H1 (cell line): ENCODE measurements at regions not wholly inside any gene's neighbourhood (a gene's known extent, or its start where the extent isn't known, plus 50 kb on each side); places are given as distances from the start of the nearest gene placed in this dataset.

Experiments used
- CTCF ChIA-PET: fragments of 300-600 bp; sonication (Branson Sonifier 250); formaldehyde crosslinking; loops from one replicate; lab custom pipeline; 2021; ENCODE audit not compliant: partially characterized antibody; lab: Charles Lee
- POLR2A ChIA-PET: fragments of 300-600 bp; sonication (Branson Sonifier 250); formaldehyde crosslinking; loops from one replicate; lab custom pipeline; 2021; ENCODE audit warnings: inconsistent platforms; ENCODE audit not compliant: partially characterized antibody; lab: Charles Lee
- DNase-seq, 2 experiments: peaks; one replicate each; pipeline versions ENCODE4 v3.0.0 to v3.0.0-alpha.2; 2010 to 2022; ENCODE audit warnings: low spot score in 2 of 2, low read depth in 1 of 2, mixed read lengths in 1 of 2
- FAIRE-seq: peaks from 2 replicates; lab custom pipeline; 2011; peaks lifted over from hg19 to GRCh38; lab: Jason Lieb, UNC
- H2AFZ ChIP-seq: 2 replicates; pipeline ENCODE4 v1.8.1; 2012; ENCODE audit warnings: low read length, inconsistent platforms
- H2AK5ac ChIP-seq: 2 replicates; pipeline ENCODE4 v1.6.1; 2013; ENCODE audit warnings: low read depth, low read length
- H2BK120ac ChIP-seq: replicated peaks from 2 replicates; pipeline ENCODE3; 2013; ENCODE audit warnings: low read depth, low read length, inconsistent platforms
- H2BK12ac ChIP-seq: 2 replicates; pipeline ENCODE4 v1.6.1; 2013; ENCODE audit warnings: low read depth, low read length
- H2BK15ac ChIP-seq: 2 replicates; pipeline ENCODE4 v1.6.1; 2013; ENCODE audit warnings: low read length
- H2BK20ac ChIP-seq: 2 replicates; pipeline ENCODE4 v1.6.1; 2013; ENCODE audit warnings: low read length
- H2BK5ac ChIP-seq: 2 replicates; pipeline ENCODE4 v1.6.1; 2013; ENCODE audit warnings: low read depth, low read length
- H3K14ac ChIP-seq: 2 replicates; pipeline ENCODE4 v1.6.1; 2013; ENCODE audit warnings: inconsistent platforms; ENCODE audit not compliant: insufficient read length
- H3K18ac ChIP-seq: 2 replicates; pipeline ENCODE4 v1.6.1; 2013; ENCODE audit warnings: low read length; ENCODE audit errors: extremely low read depth
- H3K23ac ChIP-seq: 2 replicates; pipeline ENCODE4 v1.6.1; 2013; ENCODE audit warnings: inconsistent platforms; ENCODE audit not compliant: insufficient read length
- H3K23me2 ChIP-seq: 2 replicates; pipeline ENCODE4 v1.6.1; 2013; ENCODE audit warnings: low read depth, low read length
- H3K27ac ChIP-seq: 2 replicates; pipeline ENCODE4 v1.6.1; 2011; ENCODE audit warnings: low read depth, low read length, inconsistent platforms
- H3K27me3 ChIP-seq, 4 experiments: replicated peaks in 1 of 4; 1 replicate in 1 of 4; 2 replicates in 3 of 4; pipeline versions ENCODE4 v1.6.1 to v1.8.1; 2011 to 2013; ENCODE audit warnings: low read length in 3 of 4, mild to moderate bottlenecking in 3 of 4, inconsistent platforms in 2 of 4, mixed read lengths in 2 of 4, moderate library complexity in 1 of 4; ENCODE audit not compliant: control insufficient read depth in 3 of 4, insufficient read depth in 3 of 4; ENCODE audit errors: extremely low read depth in 1 of 4
- H3K36me3 ChIP-seq, 4 experiments: 2 replicates each; pipeline versions ENCODE4 v1.6.1 to v1.8.1; 2011 to 2013; ENCODE audit warnings: mild to moderate bottlenecking in 4 of 4, low read length in 3 of 4, moderate library complexity in 2 of 4, control low read depth in 1 of 4, inconsistent platforms in 1 of 4; ENCODE audit not compliant: insufficient read depth in 4 of 4, control insufficient read depth in 2 of 4
- H3K4ac ChIP-seq: replicated peaks from 2 replicates; pipeline ENCODE3; 2013; ENCODE audit warnings: low read length, low read depth, mixed read lengths, inconsistent platforms; ENCODE audit not compliant: insufficient read length
- H3K4me1 ChIP-seq, 4 experiments: replicated peaks in 1 of 4; 1 replicate in 1 of 4; 2 replicates in 3 of 4; pipeline versions ENCODE4 v1.6.1 to v1.8.1; 2011 to 2013; ENCODE audit warnings: low read length in 3 of 4, inconsistent platforms in 2 of 4, mixed read lengths in 1 of 4; ENCODE audit not compliant: insufficient read depth in 4 of 4, control insufficient read depth in 3 of 4
- H3K4me2 ChIP-seq, 2 experiments: 2 replicates each; pipeline versions ENCODE4 v1.6.1 to v1.8.1; 2011 to 2013; ENCODE audit warnings: low read depth in 2 of 2, low read length in 2 of 2, control low read depth in 1 of 2, inconsistent platforms in 1 of 2, mild to moderate bottlenecking in 1 of 2; ENCODE audit not compliant: insufficient read depth in 1 of 2
- H3K4me3 ChIP-seq, 4 experiments: fragments of 200-600, 300-600 bp in 1 of 4; sonication (generic), shearing (Covaris generic), sonication (Bioruptor Twin) in 1 of 4; 2 replicates each; pipeline versions ENCODE4 v1.5.1 to v1.8.1; 2011 to 2016; ENCODE audit warnings: low read length in 4 of 4, low read depth in 3 of 4, control low read depth in 2 of 4, inconsistent platforms in 2 of 4, mild to moderate bottlenecking in 2 of 4, mixed read lengths in 1 of 4, moderate library complexity in 1 of 4; ENCODE audit not compliant: insufficient read depth in 2 of 4; ENCODE audit errors: extremely low read depth in 1 of 4
- H3K56ac ChIP-seq: replicated peaks from 2 replicates; pipeline ENCODE3; 2013; ENCODE audit warnings: low read depth, mild to moderate bottlenecking, mixed read lengths, low read length, inconsistent platforms; ENCODE audit not compliant: insufficient read length
- H3K79me1 ChIP-seq: 2 replicates; pipeline ENCODE4 v1.6.1; 2013; ENCODE audit warnings: low read depth, low read length, control low read depth
- H3K79me2 ChIP-seq, 2 experiments: 2 replicates each; pipeline versions ENCODE4 v1.6.1 to v1.8.1; 2012 to 2013; ENCODE audit warnings: low read length in 2 of 2, mild to moderate bottlenecking in 2 of 2, inconsistent platforms in 1 of 2; ENCODE audit not compliant: insufficient read depth in 2 of 2, control insufficient read depth in 1 of 2
- H3K9ac ChIP-seq, 4 experiments: replicated peaks in 1 of 4; 1 replicate in 1 of 4; 2 replicates in 3 of 4; pipeline versions ENCODE4 v1.6.1 to v1.8.1; 2011 to 2013; ENCODE audit warnings: low read depth in 3 of 4, low read length in 3 of 4, control low read depth in 2 of 4, mild to moderate bottlenecking in 2 of 4, moderate library complexity in 2 of 4, inconsistent platforms in 1 of 4; ENCODE audit errors: extremely low read depth in 1 of 4
- H3K9me3 ChIP-seq, 2 experiments: 2 replicates each; pipeline versions ENCODE4 v1.6.1 to v1.8.1; 2012 to 2013; ENCODE audit warnings: mild to moderate bottlenecking in 2 of 2, moderate library complexity in 2 of 2, control low read depth in 1 of 2, inconsistent platforms in 1 of 2, low read depth in 1 of 2, low read length in 1 of 2, mixed read lengths in 1 of 2; ENCODE audit not compliant: insufficient read depth in 2 of 2
- H4K20me1 ChIP-seq, 2 experiments: replicated peaks in 1 of 2; 2 replicates each; pipeline versions ENCODE3 to v1.8.1; 2011 to 2013; ENCODE audit warnings: inconsistent platforms in 2 of 2, low read length in 2 of 2, mild to moderate bottlenecking in 1 of 2; ENCODE audit not compliant: insufficient read depth in 2 of 2, control insufficient read depth in 1 of 2
- H4K5ac ChIP-seq: 2 replicates; pipeline ENCODE4 v1.6.1; 2013; ENCODE audit warnings: low read length, low read depth, mixed read lengths, inconsistent platforms; ENCODE audit not compliant: insufficient read length
- H4K8ac ChIP-seq: 2 replicates; pipeline ENCODE4 v1.8.0; 2013; ENCODE audit warnings: mild to moderate bottlenecking, moderate library complexity, low read length, inconsistent platforms; ENCODE audit not compliant: insufficient read depth; ENCODE audit errors: extremely low read depth
- H4K91ac ChIP-seq: replicated peaks from 2 replicates; pipeline ENCODE3; 2013; ENCODE audit warnings: low read length, mixed read lengths, inconsistent platforms; ENCODE audit not compliant: insufficient read length
- CHD1 ChIP-seq: IDR thresholded peaks from 2 replicates; pipeline ENCODE4 v1.6.1; 2012; ENCODE audit warnings: low read depth, low read length, improper control_type of control experiment
- HDAC6 ChIP-seq: IDR thresholded peaks from one replicate; pipeline ENCODE4 v1.7.1; 2012; ENCODE audit warnings: low read depth, mild to moderate bottlenecking, inconsistent platforms, low read length, moderate library complexity
- POLR2AphosphoS5 ChIP-seq: IDR thresholded peaks from 2 replicates; pipeline ENCODE4 v1.6.1; 2011; ENCODE audit warnings: low read depth, low read length
- POU5F1 ChIP-seq: IDR thresholded peaks from 2 replicates; pipeline ENCODE4 v1.6.1; 2011; ENCODE audit warnings: low read depth, mild to moderate bottlenecking, low read length, moderate library complexity
- SIN3A ChIP-seq, 2 experiments: IDR thresholded peaks in 1 of 2; conservative IDR thresholded peaks in 1 of 2; 2 replicates each; pipeline ENCODE4 v1.6.1; 2011 to 2012; ENCODE audit warnings: low read length in 2 of 2, improper control_type of control experiment in 1 of 2, low read depth in 1 of 2, mild to moderate bottlenecking in 1 of 2
- SIRT6 ChIP-seq: IDR thresholded peaks from one replicate; pipeline ENCODE4 v1.7.1; 2012; ENCODE audit warnings: low read length, inconsistent platforms
- ZNF274 ChIP-seq: IDR thresholded peaks from 2 replicates; pipeline ENCODE4 v1.7.0; 2012; ENCODE audit warnings: low read length, borderline replicate concordance; ENCODE audit errors: extremely low read depth
- WGBS, 2 experiments: shearing (Covaris generic) in 1 of 2; methylation state at CpG; one replicate each; pipeline versions ENCODE4 v1.1.6 to v1.1.7; 2013 to 2015; ENCODE audit warnings: low lambda C conversion rate in 2 of 2, mixed read lengths in 2 of 2, inconsistent platforms in 1 of 2, low coverage in 1 of 2, missing lambda C conversion rate in 1 of 2; ENCODE audit not compliant: insufficient replicate concordance in 2 of 2, insufficient coverage in 1 of 2, insufficient read length in 1 of 2; ENCODE audit errors: extremely low coverage in 1 of 2, missing lambda C conversion rate in 1 of 2; 5-methylcytosine and 5-hydroxymethylcytosine counted together

DNA sequence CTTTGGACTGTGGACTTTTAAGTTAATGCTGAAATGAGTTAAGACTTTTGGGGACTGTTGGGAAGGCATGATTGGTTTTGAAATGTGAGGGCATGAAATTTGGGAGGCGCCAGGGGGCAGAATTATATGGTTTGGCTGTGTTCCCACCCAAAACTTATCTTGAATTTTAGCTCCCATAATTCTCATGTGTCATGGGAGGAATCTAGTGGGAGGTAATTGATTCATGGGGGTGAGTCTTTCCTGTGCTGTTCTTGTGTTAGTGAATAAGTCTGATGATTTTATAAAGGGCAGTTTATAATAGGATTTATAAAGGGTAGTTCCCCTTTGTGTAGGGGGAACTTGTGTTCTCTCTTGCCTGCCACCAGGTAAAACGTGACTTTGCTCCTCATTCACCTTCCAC is 235.5 kb upstream of the CDH18 start:
- no peak overlapping the region for H3K4me3 ChIP-seq

More for the DNA sequence above, 235.5 kb upstream of the CDH18 start:
- H3K4me1 ChIP-seq: no peaks in the 10 kb centered on the region
- no peak overlapping the region for H4K91ac ChIP-seq
- H2BK12ac ChIP-seq: no peak overlapping the region
- H3K14ac ChIP-seq: no peak overlapping the region
- no peak overlapping the region for H2AFZ ChIP-seq
- H3K27ac ChIP-seq: no peak overlapping the region
- CTCF ChIA-PET: no interaction called here
- no peak overlapping the region for H3K23ac ChIP-seq
- H2BK15ac ChIP-seq: no peak overlapping the region
- H3K79me1 ChIP-seq: no peaks in the 10 kb centered on the region
- H4K8ac ChIP-seq: no peak overlapping the region
- no peak overlapping the region for H2AK5ac ChIP-seq
- no peak overlapping the region for H3K4me2 ChIP-seq
- no peak overlapping the region for H3K4ac ChIP-seq
- no peaks in the 10 kb centered on the region for H3K27me3 ChIP-seq
- POLR2A ChIA-PET: no interaction called here
- 70% methylated on average over 2 of the region's 2 CpGs; no CpG with 5 or more reads in 1 of the 2 experiments for WGBS, 2 experiments
- no peak for DNase-seq
- H2BK5ac ChIP-seq: no peak overlapping the region
- H2BK120ac ChIP-seq: no peak overlapping the region
- H3K79me2 ChIP-seq: no peaks in the 10 kb centered on the region
- H3K23me2 ChIP-seq: no peaks in the 10 kb centered on the region
- H3K9me3 ChIP-seq: no peaks in the 10 kb centered on the region
- H3K36me3 ChIP-seq: no peaks in the 10 kb centered on the region
- FAIRE-seq: no peak
- H4K20me1 ChIP-seq: no peaks in the 10 kb centered on the region
- H3K9ac ChIP-seq: no peak overlapping the region
- H3K18ac ChIP-seq: no peak overlapping the region
- H3K56ac ChIP-seq: no peak overlapping the region
- TF ChIP-seq POLR2AphosphoS5: no peak
- TF ChIP-seq HDAC6: no peak
- TF ChIP-seq SIRT6: no peak
- no peak for TF ChIP-seq POU5F1
- TF ChIP-seq ZNF274: no peak
- no peak for TF ChIP-seq CHD1
- no peak for TF ChIP-seq SIN3A (conservative IDR thresholded peaks at IDR 0.05 in 1 of 2, IDR thresholded peaks at IDR 0.05 in 1 of 2; ENCODE audit: low read depth in 1 of 2, low read length in 2 of 2)
- H2BK20ac ChIP-seq: no peak overlapping the region
- no peak overlapping the region for H4K5ac ChIP-seq
